Brain microvascular endothelial cell (primary cell): ENCODE measurements at regions not wholly inside any gene's neighbourhood (a gene's known extent, or its start where the extent isn't known, plus 50 kb on each side); places are given as distances from the start of the nearest gene placed in this dataset.

ENCODE experiments used
- DNase-seq: peaks from one replicate; pipeline ENCODE4 v3.0.0-alpha.2; 2020
- H3K27ac ChIP-seq: fragments of 250-450 bp; sonication (Bioruptor Pico); 2 replicates; pipeline ENCODE4 v1.5.1; 2020; ENCODE audit warnings: mild to moderate bottlenecking, moderate library complexity
- H3K27me3 ChIP-seq: fragments of 250-450 bp; sonication (Bioruptor Pico); replicated peaks from 2 replicates; pipeline ENCODE4 v1.5.1; 2020; ENCODE audit warnings: mild to moderate bottlenecking
- H3K36me3 ChIP-seq: fragments of 250-450 bp; sonication (Bioruptor Pico); replicated peaks from 2 replicates; pipeline ENCODE4 v1.5.1; 2020; ENCODE audit warnings: mild to moderate bottlenecking
- H3K4me3 ChIP-seq: 2 replicates; pipeline ENCODE4 v1.5.1; 2011; ENCODE audit warnings: low read depth, mild to moderate bottlenecking, control low read depth, low read length, moderate library complexity
- in situ Hi-C: cut with HindIII; loops from 2 replicates; pipeline ENCODE4 v1.10.0; 2017; ENCODE audit warnings: low sequenced_read_pairs, low pct_ligation_motif_present
- TF ChIP-seq, protein P1 (sequence below): IDR thresholded peaks from 2 replicates; pipeline ENCODE4 v1.5.1; 2011; ENCODE audit warnings: low read depth, mild to moderate bottlenecking, moderate library complexity, low read length, control low read depth, inconsistent platforms; ENCODE audit errors: missing control alignments

DNA sequence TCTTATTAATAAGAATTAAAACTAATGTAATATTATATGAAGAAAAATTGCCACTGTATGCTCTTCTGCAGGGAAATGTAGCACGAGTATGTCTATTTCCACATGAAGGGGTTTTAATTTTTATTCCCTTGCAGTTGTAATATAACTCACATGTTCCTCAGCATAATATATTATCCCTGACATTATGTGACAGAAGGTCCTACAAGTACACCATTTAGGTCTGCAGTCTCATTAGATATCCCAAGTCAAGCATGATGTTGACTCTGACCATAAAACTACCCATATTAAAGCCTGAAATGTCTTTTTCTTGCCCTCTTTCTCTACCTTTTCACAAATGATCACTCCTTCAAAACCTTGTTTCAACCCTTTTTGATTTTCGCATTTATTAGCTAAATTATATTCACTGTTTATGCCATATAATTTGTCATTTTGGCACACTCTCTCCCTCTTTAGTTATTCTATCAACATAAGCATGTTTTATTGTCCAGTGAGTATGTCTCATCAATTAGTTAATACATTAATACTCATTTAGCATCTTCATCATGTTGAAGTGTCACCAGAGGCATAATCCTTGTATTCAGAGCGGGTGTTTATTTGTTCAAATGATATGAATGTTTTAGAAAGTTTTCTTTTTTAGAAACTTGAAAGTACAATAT, 532.8 kb downstream of the MAT2B start:
- Histone ChIP-seq H3K4me3 (no peak overlapping the region), H3K27ac (no peak overlapping the region), H3K27me3 (no peaks in the 10 kb centered on the region), H3K36me3 (no peaks in the 10 kb centered on the region)
- in situ Hi-C loops, result no loop called here
- TF ChIP-seq, protein P1, sequence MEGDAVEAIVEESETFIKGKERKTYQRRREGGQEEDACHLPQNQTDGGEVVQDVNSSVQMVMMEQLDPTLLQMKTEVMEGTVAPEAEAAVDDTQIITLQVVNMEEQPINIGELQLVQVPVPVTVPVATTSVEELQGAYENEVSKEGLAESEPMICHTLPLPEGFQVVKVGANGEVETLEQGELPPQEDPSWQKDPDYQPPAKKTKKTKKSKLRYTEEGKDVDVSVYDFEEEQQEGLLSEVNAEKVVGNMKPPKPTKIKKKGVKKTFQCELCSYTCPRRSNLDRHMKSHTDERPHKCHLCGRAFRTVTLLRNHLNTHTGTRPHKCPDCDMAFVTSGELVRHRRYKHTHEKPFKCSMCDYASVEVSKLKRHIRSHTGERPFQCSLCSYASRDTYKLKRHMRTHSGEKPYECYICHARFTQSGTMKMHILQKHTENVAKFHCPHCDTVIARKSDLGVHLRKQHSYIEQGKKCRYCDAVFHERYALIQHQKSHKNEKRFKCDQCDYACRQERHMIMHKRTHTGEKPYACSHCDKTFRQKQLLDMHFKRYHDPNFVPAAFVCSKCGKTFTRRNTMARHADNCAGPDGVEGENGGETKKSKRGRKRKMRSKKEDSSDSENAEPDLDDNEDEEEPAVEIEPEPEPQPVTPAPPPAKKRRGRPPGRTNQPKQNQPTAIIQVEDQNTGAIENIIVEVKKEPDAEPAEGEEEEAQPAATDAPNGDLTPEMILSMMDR, result no peak
- DNase-seq, result no peak

DNA sequence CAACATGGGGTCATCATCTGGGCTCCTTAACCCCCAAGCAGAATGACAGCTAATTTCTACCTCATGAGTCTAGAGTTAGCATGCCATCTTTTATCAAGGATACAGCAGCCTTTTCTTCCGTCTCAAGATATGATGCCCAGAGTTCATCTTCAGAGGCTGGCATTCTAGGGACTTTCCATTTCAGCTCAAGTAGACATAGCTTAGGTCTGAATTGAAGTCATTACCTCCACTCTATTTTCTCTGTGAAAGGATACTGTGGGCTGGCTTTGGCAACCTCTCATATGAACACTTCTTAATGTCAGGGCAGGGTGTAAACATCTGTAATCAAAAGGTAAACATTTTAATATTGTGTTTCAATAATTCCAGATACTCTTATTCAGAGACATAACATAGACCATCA, 535.7 kb downstream of the MAT2B start:
- Histone ChIP-seq H3K27ac (no peak overlapping the region), H3K4me3 (no peak overlapping the region), H3K27me3 (no peaks in the 10 kb centered on the region), H3K36me3 (no peaks in the 10 kb centered on the region)
- TF ChIP-seq, protein P1, result no peak
- in situ Hi-C loops, result no loop called here
- no peak for DNase-seq

DNA sequence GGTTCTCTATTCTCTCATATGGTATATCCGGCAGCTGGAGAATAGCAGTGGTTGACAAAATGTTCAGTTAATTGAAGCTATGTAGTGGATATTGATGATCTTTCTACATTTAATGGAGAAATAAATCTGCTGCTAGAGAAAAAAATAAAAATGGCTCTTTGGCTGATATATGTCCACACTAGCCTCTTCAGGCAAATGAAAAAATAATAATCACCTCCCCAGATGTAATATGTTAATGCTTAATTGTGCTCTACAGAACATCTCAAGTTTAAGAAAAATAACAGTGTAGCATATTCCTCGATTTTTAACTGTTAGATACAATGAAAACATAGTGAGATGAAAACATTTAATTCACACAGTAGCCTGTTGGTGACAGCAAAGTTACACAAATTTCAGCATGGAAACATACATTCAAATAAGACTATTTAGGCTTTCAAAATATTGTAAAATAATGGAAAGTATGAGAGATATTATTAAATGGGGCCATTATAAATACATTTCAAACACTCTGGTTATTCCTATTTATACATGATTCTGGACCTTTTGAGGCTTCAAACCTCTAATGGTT, 543.0 kb downstream of the MAT2B start:
- no peak for DNase-seq
- in situ Hi-C loops, result no loop called here

DNA sequence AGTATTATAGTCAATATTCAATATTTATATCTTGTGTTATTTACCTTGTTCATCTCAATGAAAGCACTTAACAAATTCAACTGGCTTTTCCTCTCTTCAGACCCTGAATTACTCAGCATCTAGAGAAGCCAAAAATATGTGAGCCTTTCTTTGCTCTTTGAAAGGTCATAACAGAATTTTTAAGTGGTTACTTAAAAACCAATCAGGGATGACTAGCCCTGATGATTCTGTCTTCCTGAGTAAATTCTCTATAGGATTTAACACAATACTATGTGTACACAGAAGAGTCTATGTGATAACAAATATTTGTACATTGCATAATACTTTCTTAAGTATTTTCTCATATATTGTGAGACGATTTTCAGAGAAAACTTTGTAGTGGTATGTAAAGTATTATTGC, 546.3 kb downstream of the MAT2B start:
- in situ Hi-C loops, result no loop called here
- Histone ChIP-seq H3K36me3 (no peaks in the 10 kb centered on the region), H3K4me3 (no peak overlapping the region), H3K27me3 (no peaks in the 10 kb centered on the region), H3K27ac (no peak overlapping the region)
- TF ChIP-seq, protein P1, result no peak
- DNase-seq, result no peak

More for the DNA sequence above, 543.0 kb downstream of the MAT2B start:
- TF ChIP-seq, protein P1, result no peak
- Histone ChIP-seq H3K27ac (no peak overlapping the region), H3K36me3 (no peaks in the 10 kb centered on the region), H3K4me3 (no peak overlapping the region), H3K27me3 (no peaks in the 10 kb centered on the region)

DNA sequence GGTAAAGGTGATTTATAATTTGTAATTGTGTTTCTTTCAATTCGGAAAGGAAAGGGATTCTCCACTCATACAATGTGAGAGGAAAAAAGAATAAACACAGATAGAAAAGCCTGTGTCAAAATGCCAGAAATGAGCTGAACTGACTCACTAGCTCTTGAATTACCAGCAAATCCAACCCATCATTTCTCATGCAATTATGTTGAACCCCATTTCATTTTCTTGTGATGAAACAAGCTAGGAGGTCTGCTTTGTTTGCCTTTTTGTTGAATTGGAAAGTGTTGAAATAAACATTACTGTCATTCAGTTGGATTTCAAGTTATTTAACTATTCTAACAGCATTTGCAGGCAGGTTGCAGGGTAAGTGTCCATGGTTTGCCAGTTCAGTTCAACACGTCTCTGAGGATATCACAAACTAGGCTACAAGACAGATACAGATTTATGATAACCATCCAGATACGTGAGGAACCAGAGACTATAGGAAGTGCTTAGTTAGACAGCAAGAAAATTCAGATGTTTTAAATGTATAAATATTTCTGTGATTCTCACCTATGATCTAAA, 547.2 kb downstream of the MAT2B start:
- Histone ChIP-seq H3K4me3 (no peak overlapping the region), H3K27me3 (no peaks in the 10 kb centered on the region), H3K27ac (no peak overlapping the region), H3K36me3 (no peaks in the 10 kb centered on the region)
- DNase-seq, result no peak
- in situ Hi-C loops, result no loop called here
- TF ChIP-seq, protein P1, result no peak
